B cell (primary cell): ENCODE measurements at regions not wholly inside any gene's neighbourhood (a gene's known extent, or its start where the extent isn't known, plus 50 kb on each side); places are given as distances from the start of the nearest gene placed in this dataset.

Experiments used
- ATAC-seq: fragments of 200-7000 bp; cut with Tn5 transposase; one replicate; pipeline ENCODE4 v1.10.0; 2021; ENCODE audit warnings: low read depth, mild to moderate bottlenecking, moderate number of reproducible peaks, moderate library complexity
- CTCF ChIA-PET: fragments of 350-600 bp; sonication (Branson Sonifier 250); formaldehyde crosslinking; loops from one replicate; lab custom pipeline; 2021; ENCODE audit warnings: antibody characterized with exemption, inconsistent platforms; lab: Charles Lee
- POLR2A ChIA-PET: fragments of 350-600 bp; sonication (Branson Sonifier 250); formaldehyde crosslinking; loops from one replicate; lab custom pipeline; 2021; ENCODE audit warnings: antibody characterized with exemption; lab: Charles Lee
- DNase-seq: peaks from one replicate; pipeline ENCODE4 v3.0.0; 2013
- H2AFZ ChIP-seq: 2 replicates; pipeline ENCODE4 v1.6.1; 2012; ENCODE audit warnings: mild to moderate bottlenecking, low read depth, low read length; ENCODE audit not compliant: insufficient read depth, poor library complexity, severe bottlenecking
- H3K27ac ChIP-seq, 2 donors: 1 replicate in 1 of 2; 2 replicates in 1 of 2; pipeline ENCODE4 v1.5.1; 2012 to 2013; ENCODE audit warnings: low read length in 2 of 2, mild to moderate bottlenecking in 2 of 2, moderate library complexity in 1 of 2
- H3K27me3 ChIP-seq, 4 experiments: fragments of 200-600 bp in 1 of 4; sonication (generic) in 1 of 4; replicated peaks in 1 of 4; 1 replicate in 2 of 4; 2 replicates in 2 of 4; pipeline versions ENCODE4 v1.6.1 to v1.7.0; 2013 to 2016; ENCODE audit warnings: low read length in 3 of 4, mild to moderate bottlenecking in 2 of 4, mixed read lengths in 1 of 4, moderate library complexity in 1 of 4; ENCODE audit not compliant: insufficient read depth in 4 of 4, control insufficient read depth in 3 of 4; ENCODE audit errors: control extremely low read depth in 1 of 4
- H3K36me3 ChIP-seq, 2 experiments: replicated peaks in 1 of 2; 1 replicate in 1 of 2; 2 replicates in 1 of 2; pipeline versions ENCODE4 v1.6.1 to v1.7.1; 2013; ENCODE audit warnings: low read length in 1 of 2; ENCODE audit not compliant: insufficient read depth in 2 of 2, control insufficient read depth in 1 of 2; ENCODE audit errors: control extremely low read depth in 1 of 2, extremely low read depth in 1 of 2
- H3K4me1 ChIP-seq, 2 donors: fragments of 200-600 bp in 1 of 2; sonication (generic) in 1 of 2; 1 replicate in 1 of 2; 2 replicates in 1 of 2; pipeline versions ENCODE4 v1.5.1 to v1.6.1; 2013 to 2017; ENCODE audit warnings: low read length in 2 of 2; ENCODE audit not compliant: control insufficient read depth in 2 of 2, insufficient read depth in 2 of 2
- H3K4me2 ChIP-seq: replicated peaks from 2 replicates; pipeline ENCODE3; 2012; ENCODE audit warnings: mild to moderate bottlenecking, low read depth, low read length; ENCODE audit not compliant: poor library complexity, severe bottlenecking
- H3K4me3 ChIP-seq, 5 experiments: fragments of 200-600 bp in 1 of 5; sonication (generic) in 1 of 5; 1 replicate in 3 of 5; 2 replicates in 2 of 5; pipeline versions ENCODE4 v1.5.1 to v1.7.0; 2011 to 2016; ENCODE audit warnings: low read length in 4 of 5, mild to moderate bottlenecking in 4 of 5, low read depth in 2 of 5, control low read depth in 1 of 5, moderate library complexity in 1 of 5; ENCODE audit not compliant: insufficient read depth in 1 of 5; ENCODE audit errors: control extremely low read depth in 1 of 5, extremely low read depth in 1 of 5
- H3K79me2 ChIP-seq: fragments of 200-600 bp; sonication (generic); one replicate; pipeline ENCODE4 v1.6.0; 2016; ENCODE audit warnings: low read length; ENCODE audit not compliant: control insufficient read depth, insufficient read depth
- H3K9ac ChIP-seq: fragments of 200-600 bp; sonication (generic); 2 replicates; pipeline ENCODE4 v1.6.1; 2017; ENCODE audit warnings: mild to moderate bottlenecking, low read length, moderate library complexity
- H3K9me3 ChIP-seq, 3 donors: one replicate each; pipeline versions ENCODE4 v1.6.1 to v1.7.1; 2013; ENCODE audit warnings: low read length in 2 of 3; ENCODE audit not compliant: control insufficient read depth in 2 of 3, insufficient read depth in 1 of 3; ENCODE audit errors: control extremely low read depth in 1 of 3
- H4K20me1 ChIP-seq: 2 replicates; pipeline ENCODE4 v1.6.0; 2012; ENCODE audit warnings: mild to moderate bottlenecking, low read length; ENCODE audit not compliant: insufficient read depth, control insufficient read depth, poor library complexity, severe bottlenecking
- H3K27ac Mint-ChIP-seq: one replicate; pipeline ENCODE4 v1.8.0; 2021; ENCODE audit warnings: mixed read lengths
- H3K27me3 Mint-ChIP-seq: one replicate; pipeline ENCODE4 v1.8.0; 2021; ENCODE audit warnings: mixed read lengths
- H3K4me1 Mint-ChIP-seq: one replicate; pipeline ENCODE4 v1.8.0; 2021; ENCODE audit warnings: mixed read lengths
- H3K4me3 Mint-ChIP-seq: one replicate; pipeline ENCODE4 v1.8.0; 2021; ENCODE audit warnings: mixed read lengths
- H3K9me3 Mint-ChIP-seq: one replicate; pipeline ENCODE4 v1.8.0; 2022; ENCODE audit warnings: mixed read lengths; ENCODE audit not compliant: insufficient read depth
- EZH2 ChIP-seq: IDR thresholded peaks from 2 replicates; pipeline ENCODE4 v1.6.1; 2012; ENCODE audit warnings: borderline replicate concordance, low read depth, mild to moderate bottlenecking, moderate library complexity, low read length; ENCODE audit not compliant: insufficient read depth, poor library complexity, severe bottlenecking
- whole genome bisulfite sequencing: methylation state at CpG from one replicate; pipeline ENCODE4 v1.1.5; 2013; ENCODE audit warnings: missing lambda C conversion rate; ENCODE audit not compliant: insufficient coverage; 5-methylcytosine and 5-hydroxymethylcytosine counted together
- intact Hi-C: fragments of 100-400 bp; cut with micrococcal nuclease; formaldehyde crosslinking; loops from one replicate; pipeline ENCODE4 v1.10.0; 2022
- TF ChIP-seq, protein P1 (sequence below): fragments of 200-600 bp; IDR thresholded peaks from one replicate; pipeline ENCODE4 v1.8.0; 2022; ENCODE audit warnings: antibody characterized with exemption, mild to moderate bottlenecking

DNA sequence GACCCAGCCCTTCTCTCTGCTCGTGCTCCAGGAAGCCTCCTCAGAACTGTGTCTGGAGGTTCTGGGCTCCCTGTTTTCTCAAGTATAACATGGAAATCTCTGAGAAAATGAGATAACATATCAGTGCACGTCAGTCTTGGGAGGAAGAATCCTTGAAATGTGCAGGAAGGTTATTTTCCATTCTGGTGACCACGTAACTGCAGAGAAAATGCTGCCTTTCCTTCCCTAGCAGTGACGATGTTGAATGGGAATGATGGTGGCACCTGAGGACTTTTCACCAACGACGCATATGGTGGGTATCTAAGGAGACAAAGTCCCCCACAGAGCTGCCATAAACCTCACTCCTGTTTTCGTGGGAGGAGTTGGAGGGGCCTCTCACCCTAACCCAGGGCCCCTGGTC lies 272.1 kb upstream of the SIX2 start:
- Mint-ChIP-seq H3K9me3 (no peaks in the 10 kb centered on the region), H3K27me3 (peaks cover 19% of the 10 kb centered on the region), H3K27ac (no peak overlapping the region), H3K4me1 (no peaks in the 10 kb centered on the region), H3K4me3 (no peak overlapping the region)
- POLR2A ChIA-PET, result no interaction called here
- TF ChIP-seq, protein P1, sequence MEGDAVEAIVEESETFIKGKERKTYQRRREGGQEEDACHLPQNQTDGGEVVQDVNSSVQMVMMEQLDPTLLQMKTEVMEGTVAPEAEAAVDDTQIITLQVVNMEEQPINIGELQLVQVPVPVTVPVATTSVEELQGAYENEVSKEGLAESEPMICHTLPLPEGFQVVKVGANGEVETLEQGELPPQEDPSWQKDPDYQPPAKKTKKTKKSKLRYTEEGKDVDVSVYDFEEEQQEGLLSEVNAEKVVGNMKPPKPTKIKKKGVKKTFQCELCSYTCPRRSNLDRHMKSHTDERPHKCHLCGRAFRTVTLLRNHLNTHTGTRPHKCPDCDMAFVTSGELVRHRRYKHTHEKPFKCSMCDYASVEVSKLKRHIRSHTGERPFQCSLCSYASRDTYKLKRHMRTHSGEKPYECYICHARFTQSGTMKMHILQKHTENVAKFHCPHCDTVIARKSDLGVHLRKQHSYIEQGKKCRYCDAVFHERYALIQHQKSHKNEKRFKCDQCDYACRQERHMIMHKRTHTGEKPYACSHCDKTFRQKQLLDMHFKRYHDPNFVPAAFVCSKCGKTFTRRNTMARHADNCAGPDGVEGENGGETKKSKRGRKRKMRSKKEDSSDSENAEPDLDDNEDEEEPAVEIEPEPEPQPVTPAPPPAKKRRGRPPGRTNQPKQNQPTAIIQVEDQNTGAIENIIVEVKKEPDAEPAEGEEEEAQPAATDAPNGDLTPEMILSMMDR, result no peak
- TF ChIP-seq EZH2, result no peak
- no peak overlapping the region for H3K9ac ChIP-seq
- no peaks in the 10 kb centered on the region for H3K4me1 ChIP-seq
- WGBS, result 67% methylated on average over 2 of the region's 7 CpGs
- H2AFZ ChIP-seq, result no peak overlapping the region
- intact Hi-C loops, result no loop called here
- H3K79me2 ChIP-seq, result no peaks in the 10 kb centered on the region
- H3K4me2 ChIP-seq, result no peak overlapping the region
- DNase-seq (no peak), ATAC-seq (no peak)
- no peaks in the 10 kb centered on the region for H3K36me3 ChIP-seq
- no peak overlapping the region for H3K4me3 ChIP-seq
- no peaks in the 10 kb centered on the region for H3K9me3 ChIP-seq
- no peak overlapping the region for H3K27ac ChIP-seq
- H4K20me1 ChIP-seq, result no peaks in the 10 kb centered on the region
- no peaks in the 10 kb centered on the region for H3K27me3 ChIP-seq
- CTCF ChIA-PET, result no interaction called here

DNA sequence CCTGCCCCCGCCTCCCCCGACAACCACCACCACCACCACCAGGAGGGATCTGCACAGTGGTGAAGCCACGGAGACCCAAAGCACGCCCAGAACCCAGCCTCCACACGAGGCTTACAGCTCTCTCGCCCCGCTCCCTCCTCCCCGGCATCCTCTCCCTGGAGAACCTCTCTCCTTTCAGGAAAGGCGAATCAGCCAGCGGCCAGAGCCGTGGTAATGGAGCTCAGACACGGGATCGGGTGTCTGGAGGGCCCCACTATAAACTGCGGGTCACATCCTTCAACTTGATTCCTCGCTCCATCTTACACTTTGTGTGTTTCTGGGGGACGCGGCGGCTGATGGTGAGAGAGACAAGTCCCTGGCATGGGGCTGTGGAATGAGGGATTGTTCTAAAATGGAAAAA lies 271.5 kb upstream of the SIX2 start:
- POLR2A ChIA-PET, result no interaction called here
- Mint-ChIP-seq H3K27ac (no peak overlapping the region), H3K4me3 (no peak overlapping the region), H3K9me3 (no peaks in the 10 kb centered on the region), H3K27me3 (peaks cover 15% of the 10 kb centered on the region), H3K4me1 (no peaks in the 10 kb centered on the region)
- H3K27me3 ChIP-seq, result no peaks in the 10 kb centered on the region
- H2AFZ ChIP-seq, result no peak overlapping the region
- no peak overlapping the region for H3K4me2 ChIP-seq
- CTCF ChIA-PET, result no interaction called here
- TF ChIP-seq, protein P1, result no peak
- TF ChIP-seq EZH2, result no peak
- no peaks in the 10 kb centered on the region for H3K79me2 ChIP-seq
- H3K4me1 ChIP-seq, result no peaks in the 10 kb centered on the region
- no peaks in the 10 kb centered on the region for H3K36me3 ChIP-seq
- intact Hi-C loops, result no loop called here
- ATAC-seq, result no peak
- no peak for DNase-seq
- no peaks in the 10 kb centered on the region for H3K9me3 ChIP-seq
- no peak overlapping the region for H3K27ac ChIP-seq
- no peak overlapping the region for H3K4me3 ChIP-seq
- WGBS, result 92% methylated on average over 13 of the region's 18 CpGs
- H3K9ac ChIP-seq, result no peak overlapping the region
- H4K20me1 ChIP-seq, result no peaks in the 10 kb centered on the region
